Dendritic cell treated with granulocyte-macrophage colony-stimulating factor and Interleukin-4, amounts not matched to agents 40 ng/mL and 50 ng/mL, for 4 days (primary cell): ENCODE measurements at regions not wholly inside any gene's neighbourhood (a gene's known extent, or its start where the extent isn't known, plus 50 kb on each side); places are given as distances from the start of the nearest gene placed in this dataset.

ENCODE experiments used
- H3K27ac Mint-ChIP-seq: one replicate; pipeline ENCODE4 v1.8.0; 2022; ENCODE audit warnings: mild to moderate bottlenecking, mixed read lengths
- H3K27me3 Mint-ChIP-seq: one replicate; pipeline ENCODE4 v1.8.0; 2022; ENCODE audit warnings: mild to moderate bottlenecking, mixed read lengths
- H3K36me3 Mint-ChIP-seq: one replicate; pipeline ENCODE4 v1.8.0; 2022; ENCODE audit warnings: low read depth, mixed read lengths
- H3K4me1 Mint-ChIP-seq: one replicate; pipeline ENCODE4 v1.8.0; 2022; ENCODE audit warnings: low read depth, mixed read lengths
- H3K4me3 Mint-ChIP-seq: one replicate; pipeline ENCODE4 v1.8.0; 2022; ENCODE audit warnings: mild to moderate bottlenecking, moderate library complexity, mixed read lengths
- H3K9me3 Mint-ChIP-seq: one replicate; pipeline ENCODE4 v1.8.0; 2022; ENCODE audit warnings: mixed read lengths
- intact Hi-C: fragments of 100-400 bp; cut with micrococcal nuclease; formaldehyde crosslinking; loops from one replicate; pipeline ENCODE4 v1.15.0; 2022

GRCh38 chr18:77859634-77860033 is 610.0 kb downstream of the GALR1 start:
- Mint-ChIP-seq H3K27ac (no peak overlapping the region), H3K36me3 (no peaks in the 10 kb centered on the region)
- intact Hi-C loops, result no loop called here

GRCh38 chr18:77862066-77862757 is 612.6 kb downstream of the GALR1 start:
- H3K4me3 Mint-ChIP-seq, result no peak overlapping the region
- intact Hi-C loops, result no loop called here
- H3K36me3 Mint-ChIP-seq, result no peaks in the 10 kb centered on the region
- H3K4me1 Mint-ChIP-seq, result no peaks in the 10 kb centered on the region
- H3K27me3 Mint-ChIP-seq, result no peaks in the 10 kb centered on the region
- no peaks in the 10 kb centered on the region for H3K9me3 Mint-ChIP-seq
- no peak overlapping the region for H3K27ac Mint-ChIP-seq

More at GRCh38 chr18:77859634-77860033, 610.0 kb downstream of the GALR1 start:
- no peaks in the 10 kb centered on the region for H3K9me3 Mint-ChIP-seq
- no peak overlapping the region for H3K4me3 Mint-ChIP-seq
- no peaks in the 10 kb centered on the region for H3K27me3 Mint-ChIP-seq
- H3K4me1 Mint-ChIP-seq, result no peaks in the 10 kb centered on the region

DNA sequence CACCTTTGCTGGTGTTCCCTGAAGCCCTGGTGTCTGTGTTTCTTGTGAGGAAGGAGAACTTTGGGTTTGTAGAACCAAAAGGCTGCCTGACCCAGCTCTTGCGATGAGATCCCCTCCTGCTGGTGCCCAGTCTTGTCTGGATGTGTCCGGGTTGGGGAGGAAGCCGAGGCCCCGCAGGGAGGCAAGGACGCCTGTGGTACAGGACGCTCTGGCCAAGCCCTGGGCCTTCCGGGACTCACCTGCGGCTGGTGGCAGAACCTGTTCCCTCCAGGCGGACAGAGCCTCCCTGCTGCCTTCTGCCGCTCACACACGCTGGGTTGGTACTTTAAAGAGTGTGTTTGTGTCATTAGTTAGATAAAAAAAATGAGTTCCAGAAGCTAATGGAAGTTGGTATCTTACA is 616.2 kb downstream of the GALR1 start:
- peaks cover 9% of the 10 kb centered on the region for H3K9me3 Mint-ChIP-seq
- H3K27ac Mint-ChIP-seq, result no peak overlapping the region
- no peaks in the 10 kb centered on the region for H3K36me3 Mint-ChIP-seq
- intact Hi-C loops, result no loop called here
- no peaks in the 10 kb centered on the region for H3K27me3 Mint-ChIP-seq
- H3K4me1 Mint-ChIP-seq, result peaks cover 7% of the 10 kb centered on the region
- H3K4me3 Mint-ChIP-seq, result no peak overlapping the region

GRCh38 chr18:77866351-77866750 is 616.7 kb downstream of the GALR1 start:
- H3K4me3 Mint-ChIP-seq, result no peak overlapping the region
- H3K27ac Mint-ChIP-seq, result no peak overlapping the region
- H3K27me3 Mint-ChIP-seq, result no peaks in the 10 kb centered on the region
- peaks cover 9% of the 10 kb centered on the region for H3K9me3 Mint-ChIP-seq
- intact Hi-C loops, result no loop called here
- H3K4me1 Mint-ChIP-seq, result peaks cover 7% of the 10 kb centered on the region
- H3K36me3 Mint-ChIP-seq, result no peaks in the 10 kb centered on the region

DNA sequence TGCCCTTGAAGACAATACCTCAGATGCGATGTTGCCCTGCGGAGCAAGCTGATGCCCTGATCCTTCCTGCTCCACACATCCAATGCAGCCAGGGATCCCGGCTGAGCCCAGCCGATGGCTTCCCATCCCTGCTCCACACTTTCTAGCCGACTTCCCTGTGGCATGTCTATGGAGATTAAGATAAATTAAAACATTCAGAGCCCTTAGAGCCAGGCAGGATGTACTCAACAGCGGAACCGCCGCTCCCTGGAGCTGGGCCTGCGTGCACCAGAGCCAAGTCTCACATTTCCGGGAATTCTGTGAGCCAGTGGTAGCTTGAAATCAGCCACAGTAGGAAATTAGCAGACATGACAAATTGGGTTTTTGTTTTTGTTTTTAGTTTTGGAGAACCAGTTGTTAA is 620.6 kb downstream of the GALR1 start:
- H3K4me3 Mint-ChIP-seq, result no peak overlapping the region
- H3K27me3 Mint-ChIP-seq, result no peaks in the 10 kb centered on the region
- intact Hi-C loops, result no loop called here
- no peak overlapping the region for H3K27ac Mint-ChIP-seq
- peaks cover 7% of the 10 kb centered on the region for H3K4me1 Mint-ChIP-seq
- H3K36me3 Mint-ChIP-seq, result no peaks in the 10 kb centered on the region
- peaks cover 9% of the 10 kb centered on the region for H3K9me3 Mint-ChIP-seq

DNA sequence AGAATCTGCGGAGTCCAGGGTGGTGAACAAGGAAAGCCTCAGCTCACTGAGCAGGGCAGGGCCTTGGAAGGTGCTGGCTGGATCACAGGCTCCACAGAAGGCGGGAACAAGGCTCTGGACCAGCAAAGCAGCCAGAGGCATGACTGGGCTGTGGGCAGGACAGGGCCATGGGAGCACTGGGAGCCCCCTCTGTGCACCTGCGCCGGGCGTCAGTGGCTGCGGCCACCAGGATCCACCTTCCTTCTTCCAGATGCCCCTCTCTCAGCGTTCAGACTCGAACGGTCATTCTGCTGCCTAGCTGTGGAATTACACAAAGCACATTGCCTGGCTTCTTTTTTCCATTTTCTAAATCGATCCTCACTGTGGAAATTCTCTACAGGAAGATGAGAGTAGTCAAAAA is 621.2 kb downstream of the GALR1 start:
- Mint-ChIP-seq H3K4me1 (peaks cover 7% of the 10 kb centered on the region), H3K4me3 (no peak overlapping the region), H3K27me3 (no peaks in the 10 kb centered on the region), H3K27ac (no peak overlapping the region), H3K36me3 (no peaks in the 10 kb centered on the region), H3K9me3 (peaks cover 9% of the 10 kb centered on the region)
- intact Hi-C loops, result no loop called here

DNA sequence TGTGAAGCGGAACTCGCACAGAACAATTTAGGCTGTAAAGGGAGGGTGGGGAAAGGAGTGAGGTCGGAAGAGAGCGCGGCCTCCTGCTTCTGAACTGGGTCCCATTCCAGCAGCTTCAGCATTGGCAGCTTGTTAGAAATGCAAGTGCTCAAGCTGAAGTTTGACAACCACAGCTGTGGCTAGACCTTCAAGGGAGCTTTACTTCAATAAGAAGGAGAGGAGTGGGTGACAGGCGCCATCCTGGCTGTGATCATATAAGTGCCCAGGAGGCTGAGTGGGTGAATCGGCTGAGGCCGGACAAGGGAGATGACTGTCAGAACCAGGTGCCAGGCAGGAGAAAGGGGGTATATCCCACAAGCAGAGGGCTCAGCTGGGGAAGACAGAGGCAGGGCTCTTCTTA is 622.5 kb downstream of the GALR1 start:
- peaks cover 9% of the 10 kb centered on the region for H3K9me3 Mint-ChIP-seq
- H3K36me3 Mint-ChIP-seq, result no peaks in the 10 kb centered on the region
- intact Hi-C loops, result no loop called here
- no peak overlapping the region for H3K27ac Mint-ChIP-seq
- H3K4me3 Mint-ChIP-seq, result no peak overlapping the region
- no peaks in the 10 kb centered on the region for H3K27me3 Mint-ChIP-seq
- peaks cover 7% of the 10 kb centered on the region for H3K4me1 Mint-ChIP-seq

- intact Hi-C loops, result no loop called here
- H3K9me3 Mint-ChIP-seq, result no peaks in the 10 kb centered on the region
- H3K36me3 Mint-ChIP-seq, result no peaks in the 10 kb centered on the region
- no peak overlapping the region for H3K27ac Mint-ChIP-seq
- no peaks in the 10 kb centered on the region for H3K27me3 Mint-ChIP-seq
- no peak overlapping the region for H3K4me3 Mint-ChIP-seq
- H3K4me1 Mint-ChIP-seq, result no peaks in the 10 kb centered on the region
These were observed 626.7 kb downstream of the GALR1 start for GRCh38 chr18:77876319-77876865.

GRCh38 chr18:77879829-77880228 is 630.2 kb downstream of the GALR1 start:
- Mint-ChIP-seq H3K27ac (no peak overlapping the region), H3K9me3 (no peaks in the 10 kb centered on the region), H3K27me3 (no peaks in the 10 kb centered on the region), H3K4me3 (no peak overlapping the region), H3K36me3 (no peaks in the 10 kb centered on the region), H3K4me1 (no peaks in the 10 kb centered on the region)
- intact Hi-C loops, result no loop called here

DNA sequence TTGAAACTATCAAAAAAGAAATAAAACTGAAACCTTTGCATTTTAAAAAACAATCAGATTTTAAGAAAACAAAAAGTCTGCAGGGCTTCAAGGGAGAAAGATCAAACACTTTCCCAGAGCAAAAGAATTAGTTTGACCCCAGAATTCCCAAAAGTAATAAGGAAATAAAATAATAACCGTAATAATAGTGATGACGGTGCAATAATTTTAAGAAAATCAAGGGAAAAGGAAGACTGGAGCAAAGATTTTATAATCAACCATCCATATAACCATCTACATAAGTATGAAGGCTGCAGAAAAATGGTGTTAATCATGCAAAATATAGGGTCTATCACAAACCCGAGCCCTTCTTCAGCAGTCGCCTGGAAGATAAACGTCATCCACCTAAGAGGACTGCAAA is 634.8 kb downstream of the GALR1 start:
- Mint-ChIP-seq H3K36me3 (no peaks in the 10 kb centered on the region), H3K4me3 (no peak overlapping the region), H3K27ac (no peak overlapping the region), H3K27me3 (no peaks in the 10 kb centered on the region), H3K9me3 (no peaks in the 10 kb centered on the region), H3K4me1 (no peaks in the 10 kb centered on the region)
- intact Hi-C loops, result no loop called here

GRCh38 chr18:77894060-77894459 is 644.4 kb downstream of the GALR1 start:
- H3K27ac Mint-ChIP-seq, result no peak overlapping the region
- H3K9me3 Mint-ChIP-seq, result no peaks in the 10 kb centered on the region
- intact Hi-C loops, result no loop called here
- no peak overlapping the region for H3K4me3 Mint-ChIP-seq
- no peaks in the 10 kb centered on the region for H3K4me1 Mint-ChIP-seq
- H3K36me3 Mint-ChIP-seq, result no peaks in the 10 kb centered on the region
- H3K27me3 Mint-ChIP-seq, result peaks cover 7% of the 10 kb centered on the region

DNA sequence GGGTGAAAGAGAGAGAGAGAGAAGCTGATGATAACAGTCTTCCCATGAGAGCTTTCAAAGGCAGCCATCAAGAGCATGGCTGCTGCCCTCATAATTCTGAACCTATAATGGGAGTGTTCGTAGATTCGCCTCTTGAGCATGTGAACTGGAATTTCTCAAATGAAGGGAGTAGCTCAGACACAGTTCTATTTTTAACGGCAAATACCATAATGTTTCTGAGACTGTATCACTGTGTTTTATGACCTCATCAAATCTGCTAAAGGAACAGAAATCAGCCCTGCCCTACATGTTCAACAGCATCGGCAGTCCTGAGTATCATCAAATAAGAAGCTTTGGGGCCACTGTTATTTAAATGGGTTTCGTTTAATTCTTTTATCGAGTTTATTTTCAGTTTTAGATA is 645.6 kb downstream of the GALR1 start:
- H3K4me3 Mint-ChIP-seq, result no peak overlapping the region
- no peaks in the 10 kb centered on the region for H3K9me3 Mint-ChIP-seq
- no peak overlapping the region for H3K27ac Mint-ChIP-seq
- intact Hi-C loops, result no loop called here
- peaks cover 14% of the 10 kb centered on the region for H3K27me3 Mint-ChIP-seq
- no peaks in the 10 kb centered on the region for H3K36me3 Mint-ChIP-seq
- H3K4me1 Mint-ChIP-seq, result peaks cover 6% of the 10 kb centered on the region

GRCh38 chr18:77896586-77897252 is 647.1 kb downstream of the GALR1 start:
- H3K4me1 Mint-ChIP-seq, result peaks cover 6% of the 10 kb centered on the region

GRCh38 chr18:77897606-77898005 is 648.0 kb downstream of the GALR1 start:
- Mint-ChIP-seq H3K27ac (no peak overlapping the region), H3K36me3 (no peaks in the 10 kb centered on the region)
- intact Hi-C loops, result no loop called here

More at GRCh38 chr18:77896586-77897252, 647.1 kb downstream of the GALR1 start:
- Mint-ChIP-seq H3K9me3 (no peaks in the 10 kb centered on the region), H3K4me3 (no peak overlapping the region), H3K36me3 (no peaks in the 10 kb centered on the region), H3K27ac (no peak overlapping the region), H3K27me3 (peaks cover 20% of the 10 kb centered on the region)
- intact Hi-C loops, result no loop called here

More at GRCh38 chr18:77897606-77898005, 648.0 kb downstream of the GALR1 start:
- Mint-ChIP-seq H3K4me1 (peaks cover 6% of the 10 kb centered on the region), H3K27me3 (peaks cover 20% of the 10 kb centered on the region), H3K9me3 (no peaks in the 10 kb centered on the region), H3K4me3 (no peak overlapping the region)
